GM21381 (cell line): ENCODE measurements at regions not wholly inside any gene's neighbourhood (a gene's known extent, or its start where the extent isn't known, plus 50 kb on each side); places are given as distances from the start of the nearest gene placed in this dataset.
"Not testable (repeated sequence)": the region's sequence is repeated elsewhere in the genome, so short reads cannot be mapped to it uniquely, and the experiment has no call there.

Experiments used
- ATAC-seq: cut with Tn5 transposase; IDR thresholded peaks from one replicate; pipeline ENCODE4 v1.9.1; 2021; ENCODE audit warnings: mild to moderate bottlenecking, moderate library complexity; ENCODE audit not compliant: unreplicated experiment

- no peak for ATAC-seq
Measured at GRCh38 chr12:60231976-60232907, 636.4 kb downstream of the SLC16A7 start.

- not testable (repeated sequence) for ATAC-seq
Measured at GRCh38 chr12:60234611-60235195, 638.9 kb downstream of the SLC16A7 start.

GRCh38 chr12:60235261-60235660 is 639.4 kb downstream of the SLC16A7 start:
- ATAC-seq, result no peak

- not testable (repeated sequence) for ATAC-seq
Measured at GRCh38 chr12:60236416-60236815, 640.6 kb downstream of the SLC16A7 start.

GRCh38 chr12:60240891-60241290 is 645.1 kb downstream of the SLC16A7 start:
- no peak for ATAC-seq

- ATAC-seq, result no peak
Measured at GRCh38 chr12:60251091-60251490, 655.3 kb downstream of the SLC16A7 start.

GRCh38 chr12:60252359-60253096 is 656.7 kb downstream of the SLC16A7 start:
- no peak for ATAC-seq

- no peak for ATAC-seq
Measured at GRCh38 chr12:60255044-60255443, 659.2 kb downstream of the SLC16A7 start.

- no peak for ATAC-seq
Measured at GRCh38 chr12:60257063-60257462, 661.2 kb downstream of the SLC16A7 start.

GRCh38 chr12:60259225-60259624 is 663.4 kb downstream of the SLC16A7 start:
- no peak for ATAC-seq

GRCh38 chr12:60262378-60262777 is 666.5 kb downstream of the SLC16A7 start:
- no peak for ATAC-seq

- no peak for ATAC-seq
Measured at GRCh38 chr12:60263161-60263560, 667.3 kb downstream of the SLC16A7 start.

- ATAC-seq, result no peak
Measured at GRCh38 chr12:60263836-60264493, 668.1 kb downstream of the SLC16A7 start.

GRCh38 chr12:60265741-60266140 is 669.9 kb downstream of the SLC16A7 start:
- ATAC-seq, result no peak

- no peak for ATAC-seq
Measured at GRCh38 chr12:60266381-60266852, 670.6 kb downstream of the SLC16A7 start.

- ATAC-seq, result no peak
Measured at GRCh38 chr12:60269611-60270269, 673.9 kb downstream of the SLC16A7 start.

- ATAC-seq, result no peak
Measured at GRCh38 chr12:60271816-60272215, 676.0 kb downstream of the SLC16A7 start.

GRCh38 chr12:60278209-60278608 is 682.4 kb downstream of the SLC16A7 start:
- ATAC-seq, result no peak

GRCh38 chr12:60279221-60279620 is 683.4 kb downstream of the SLC16A7 start:
- ATAC-seq, result no peak

- ATAC-seq, result no peak
Measured at GRCh38 chr12:60281522-60281921, 685.7 kb downstream of the SLC16A7 start.
